GM23338 (cell line): ENCODE measurements at regions not wholly inside any gene's neighbourhood (a gene's known extent, or its start where the extent isn't known, plus 50 kb on each side); places are given as distances from the start of the nearest gene placed in this dataset.

Source experiments
- ATAC-seq: fragments of 200-7000 bp; cut with Tn5 transposase; 3 replicates; pipeline ENCODE4 v1.9.1; 2020
- DNase-seq: peaks from one replicate; pipeline ENCODE4 v3.0.0-alpha.2; 2015; ENCODE audit warnings: low spot score
- H2AFZ ChIP-seq: fragments of 200-600 bp; sonication (generic); 2 replicates; pipeline ENCODE4 v1.8.0; 2016; ENCODE audit warnings: antibody characterized with exemption, mild to moderate bottlenecking, moderate library complexity
- H3F3A ChIP-seq: fragments of 200-600 bp; sonication (generic); replicated peaks from 2 replicates; pipeline ENCODE4 v1.8.0; 2017; ENCODE audit warnings: antibody characterized with exemption, mixed run types, low read depth
- H3K27ac ChIP-seq: fragments of 200-600 bp; sonication (generic); 2 replicates; pipeline ENCODE4 v1.6.1; 2016; ENCODE audit warnings: low read depth
- H3K27me3 ChIP-seq: fragments of 200-600 bp; sonication (generic); 2 replicates; pipeline ENCODE4 v1.8.0; 2016; ENCODE audit warnings: mild to moderate bottlenecking, mixed run types, moderate library complexity; ENCODE audit not compliant: insufficient read depth
- H3K36me3 ChIP-seq: fragments of 200-600 bp; sonication (generic); 2 replicates; pipeline ENCODE4 v1.8.0; 2016; ENCODE audit warnings: mild to moderate bottlenecking; ENCODE audit not compliant: insufficient read depth
- H3K4me1 ChIP-seq: fragments of 200-600 bp; sonication (generic); 2 replicates; pipeline ENCODE4 v1.8.0; 2016; ENCODE audit warnings: mild to moderate bottlenecking, moderate library complexity; ENCODE audit not compliant: insufficient read depth
- H3K4me2 ChIP-seq: fragments of 200-600 bp; sonication (generic); 2 replicates; pipeline ENCODE4 v1.7.1; 2017; ENCODE audit warnings: mixed run types
- H3K4me3 ChIP-seq: fragments of 200-600 bp; sonication (generic); 2 replicates; pipeline ENCODE4 v1.6.1; 2016; ENCODE audit warnings: mixed run types
- H3K79me2 ChIP-seq: fragments of 200-600 bp; sonication (generic); replicated peaks from 2 replicates; pipeline ENCODE4 v1.8.0; 2017; ENCODE audit warnings: mild to moderate bottlenecking; ENCODE audit not compliant: insufficient read depth
- H3K9me2 ChIP-seq: fragments of 200-600 bp; sonication (generic); 2 replicates; pipeline ENCODE4 v1.8.0; 2017; ENCODE audit not compliant: insufficient read depth
- H4K20me1 ChIP-seq: fragments of 200-600 bp; sonication (generic); replicated peaks from 2 replicates; pipeline ENCODE4 v1.8.0; 2017; ENCODE audit warnings: mild to moderate bottlenecking; ENCODE audit not compliant: insufficient read depth
- H3K27ac Mint-ChIP-seq: 2 replicates; pipeline ENCODE4 v1.8.0; 2020; ENCODE audit warnings: inconsistent platforms, mild to moderate bottlenecking, moderate library complexity, mixed read lengths
- H3K27me3 Mint-ChIP-seq: 3 replicates; pipeline ENCODE4 v1.8.0; 2022; ENCODE audit warnings: low read depth, mild to moderate bottlenecking, moderate library complexity, mixed read lengths, inconsistent platforms; ENCODE audit not compliant: insufficient read depth, poor library complexity
- H3K36me3 Mint-ChIP-seq: 3 replicates; pipeline ENCODE4 v1.8.0; 2021; ENCODE audit warnings: low read depth, mild to moderate bottlenecking, inconsistent platforms, moderate library complexity, mixed read lengths
- H3K4me1 Mint-ChIP-seq: 3 replicates; pipeline ENCODE4 v1.8.0; 2020; ENCODE audit warnings: mild to moderate bottlenecking, inconsistent platforms, mixed read lengths
- H3K4me3 Mint-ChIP-seq: 3 replicates; pipeline ENCODE4 v1.8.0; 2021; ENCODE audit warnings: moderate library complexity, mild to moderate bottlenecking, inconsistent platforms, mixed read lengths
- H3K9me3 Mint-ChIP-seq: 3 replicates; pipeline ENCODE4 v1.8.0; 2020; ENCODE audit warnings: moderate library complexity, mild to moderate bottlenecking, inconsistent platforms, mixed read lengths
- CREB1 ChIP-seq: fragments of 250-450 bp; sonication (Bioruptor Pico); IDR thresholded peaks from 2 replicates; pipeline ENCODE4 v1.5.0; 2020; ENCODE audit warnings: low read depth, mild to moderate bottlenecking, moderate library complexity
- EZH2 ChIP-seq: fragments of 200-600 bp; sonication (generic); IDR thresholded peaks from one replicate; pipeline ENCODE4 v1.8.0; 2017; ENCODE audit warnings: antibody characterized with exemption, mild to moderate bottlenecking, low read depth; ENCODE audit not compliant: unreplicated experiment
- JUNB ChIP-seq: IDR thresholded peaks from one replicate; pipeline ENCODE4 v1.6.1; 2016; ENCODE audit warnings: antibody characterized with exemption; ENCODE audit not compliant: unreplicated experiment
- NANOG ChIP-seq: IDR thresholded peaks from 2 replicates; pipeline ENCODE4 v1.6.1; 2016; ENCODE audit warnings: antibody characterized with exemption, borderline replicate concordance
- REST ChIP-seq: IDR thresholded peaks from one replicate; pipeline ENCODE4 v1.6.1; 2018; ENCODE audit warnings: antibody characterized with exemption; ENCODE audit not compliant: unreplicated experiment
- STAT1 ChIP-seq: IDR thresholded peaks from one replicate; pipeline ENCODE4 v1.6.1; 2016; ENCODE audit warnings: antibody characterized with exemption; ENCODE audit not compliant: unreplicated experiment
- ZNF114 ChIP-seq: fragments of 250-450 bp; sonication (Bioruptor Pico); IDR thresholded peaks from 2 replicates; pipeline ENCODE4 v1.5.0; 2020; ENCODE audit warnings: mild to moderate bottlenecking, moderate library complexity
- ZNF331 ChIP-seq: fragments of 250-450 bp; sonication (Bioruptor Pico); IDR thresholded peaks from 2 replicates; pipeline ENCODE4 v1.5.0; 2020; ENCODE audit warnings: low read depth, mild to moderate bottlenecking, moderate library complexity
- TF ChIP-seq, protein P1 (sequence below): fragments of 250-450 bp; sonication (Bioruptor Pico); IDR thresholded peaks from 2 replicates; pipeline ENCODE4 v1.5.0; 2020; ENCODE audit warnings: mild to moderate bottlenecking, moderate library complexity
- TF ChIP-seq, protein P2 (sequence below), 2 experiments: fragments of 200-600 bp in 1 of 2; sonication (generic) in 1 of 2; conservative IDR thresholded peaks; 2 replicates each; pipeline versions ENCODE4 v1.5.1 to v1.6.1; 2016 to 2017; ENCODE audit warnings: antibody characterized with exemption in 2 of 2, low read depth in 2 of 2, mild to moderate bottlenecking in 2 of 2, moderate library complexity in 1 of 2

GRCh38 chr3:187985647-187986046 lies 168.3 kb upstream of the LPP start (continued):
- no peak for TF ChIP-seq REST
- no peak for TF ChIP-seq ZNF331 (CRISPR knock-in tag)
- TF ChIP-seq STAT1 = no peak
- TF ChIP-seq, protein P1, sequence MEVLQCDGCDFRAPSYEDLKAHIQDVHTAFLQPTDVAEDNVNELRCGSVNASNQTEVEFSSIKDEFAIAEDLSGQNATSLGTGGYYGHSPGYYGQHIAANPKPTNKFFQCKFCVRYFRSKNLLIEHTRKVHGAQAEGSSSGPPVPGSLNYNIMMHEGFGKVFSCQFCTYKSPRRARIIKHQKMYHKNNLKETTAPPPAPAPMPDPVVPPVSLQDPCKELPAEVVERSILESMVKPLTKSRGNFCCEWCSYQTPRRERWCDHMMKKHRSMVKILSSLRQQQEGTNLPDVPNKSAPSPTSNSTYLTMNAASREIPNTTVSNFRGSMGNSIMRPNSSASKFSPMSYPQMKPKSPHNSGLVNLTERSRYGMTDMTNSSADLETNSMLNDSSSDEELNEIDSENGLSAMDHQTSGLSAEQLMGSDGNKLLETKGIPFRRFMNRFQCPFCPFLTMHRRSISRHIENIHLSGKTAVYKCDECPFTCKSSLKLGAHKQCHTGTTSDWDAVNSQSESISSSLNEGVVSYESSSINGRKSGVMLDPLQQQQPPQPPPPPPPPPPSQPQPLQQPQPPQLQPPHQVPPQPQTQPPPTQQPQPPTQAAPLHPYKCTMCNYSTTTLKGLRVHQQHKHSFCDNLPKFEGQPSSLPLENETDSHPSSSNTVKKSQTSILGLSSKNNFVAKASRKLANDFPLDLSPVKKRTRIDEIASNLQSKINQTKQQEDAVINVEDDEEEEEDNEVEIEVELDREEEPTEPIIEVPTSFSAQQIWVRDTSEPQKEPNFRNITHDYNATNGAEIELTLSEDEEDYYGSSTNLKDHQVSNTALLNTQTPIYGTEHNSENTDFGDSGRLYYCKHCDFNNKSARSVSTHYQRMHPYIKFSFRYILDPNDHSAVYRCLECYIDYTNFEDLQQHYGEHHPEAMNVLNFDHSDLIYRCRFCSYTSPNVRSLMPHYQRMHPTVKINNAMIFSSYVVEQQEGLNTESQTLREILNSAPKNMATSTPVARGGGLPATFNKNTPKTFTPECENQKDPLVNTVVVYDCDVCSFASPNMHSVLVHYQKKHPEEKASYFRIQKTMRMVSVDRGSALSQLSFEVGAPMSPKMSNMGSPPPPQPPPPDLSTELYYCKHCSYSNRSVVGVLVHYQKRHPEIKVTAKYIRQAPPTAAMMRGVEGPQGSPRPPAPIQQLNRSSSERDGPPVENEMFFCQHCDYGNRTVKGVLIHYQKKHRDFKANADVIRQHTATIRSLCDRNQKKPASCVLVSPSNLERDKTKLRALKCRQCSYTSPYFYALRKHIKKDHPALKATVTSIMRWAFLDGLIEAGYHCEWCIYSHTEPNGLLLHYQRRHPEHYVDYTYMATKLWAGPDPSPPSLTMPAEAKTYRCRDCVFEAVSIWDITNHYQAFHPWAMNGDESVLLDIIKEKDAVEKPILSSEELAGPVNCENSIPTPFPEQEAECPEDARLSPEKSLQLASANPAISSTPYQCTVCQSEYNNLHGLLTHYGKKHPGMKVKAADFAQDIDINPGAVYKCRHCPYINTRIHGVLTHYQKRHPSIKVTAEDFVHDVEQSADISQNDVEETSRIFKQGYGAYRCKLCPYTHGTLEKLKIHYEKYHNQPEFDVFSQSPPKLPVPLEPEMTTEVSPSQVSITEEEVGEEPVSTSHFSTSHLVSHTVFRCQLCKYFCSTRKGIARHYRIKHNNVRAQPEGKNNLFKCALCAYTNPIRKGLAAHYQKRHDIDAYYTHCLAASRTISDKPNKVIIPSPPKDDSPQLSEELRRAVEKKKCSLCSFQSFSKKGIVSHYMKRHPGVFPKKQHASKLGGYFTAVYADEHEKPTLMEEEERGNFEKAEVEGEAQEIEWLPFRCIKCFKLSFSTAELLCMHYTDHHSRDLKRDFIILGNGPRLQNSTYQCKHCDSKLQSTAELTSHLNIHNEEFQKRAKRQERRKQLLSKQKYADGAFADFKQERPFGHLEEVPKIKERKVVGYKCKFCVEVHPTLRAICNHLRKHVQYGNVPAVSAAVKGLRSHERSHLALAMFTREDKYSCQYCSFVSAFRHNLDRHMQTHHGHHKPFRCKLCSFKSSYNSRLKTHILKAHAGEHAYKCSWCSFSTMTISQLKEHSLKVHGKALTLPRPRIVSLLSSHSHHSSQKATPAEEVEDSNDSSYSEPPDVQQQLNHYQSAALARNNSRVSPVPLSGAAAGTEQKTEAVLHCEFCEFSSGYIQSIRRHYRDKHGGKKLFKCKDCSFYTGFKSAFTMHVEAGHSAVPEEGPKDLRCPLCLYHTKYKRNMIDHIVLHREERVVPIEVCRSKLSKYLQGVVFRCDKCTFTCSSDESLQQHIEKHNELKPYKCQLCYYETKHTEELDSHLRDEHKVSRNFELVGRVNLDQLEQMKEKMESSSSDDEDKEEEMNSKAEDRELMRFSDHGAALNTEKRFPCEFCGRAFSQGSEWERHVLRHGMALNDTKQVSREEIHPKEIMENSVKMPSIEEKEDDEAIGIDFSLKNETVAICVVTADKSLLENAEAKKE (CRISPR knock-in tag) = no peak
- TF ChIP-seq JUNB = no peak
- TF ChIP-seq EZH2 = no peak

GRCh38 chr3:187986514-187986934 lies 167.4 kb upstream of the LPP start:
- no peak overlapping the region for H3K27ac ChIP-seq
- ATAC-seq = no peak
- H3K4me2 ChIP-seq = no peak overlapping the region
- no peak for TF ChIP-seq ZNF331 (CRISPR knock-in tag)
- no peak for TF ChIP-seq ZNF114 (CRISPR knock-in tag)
- TF ChIP-seq, protein P2, sequence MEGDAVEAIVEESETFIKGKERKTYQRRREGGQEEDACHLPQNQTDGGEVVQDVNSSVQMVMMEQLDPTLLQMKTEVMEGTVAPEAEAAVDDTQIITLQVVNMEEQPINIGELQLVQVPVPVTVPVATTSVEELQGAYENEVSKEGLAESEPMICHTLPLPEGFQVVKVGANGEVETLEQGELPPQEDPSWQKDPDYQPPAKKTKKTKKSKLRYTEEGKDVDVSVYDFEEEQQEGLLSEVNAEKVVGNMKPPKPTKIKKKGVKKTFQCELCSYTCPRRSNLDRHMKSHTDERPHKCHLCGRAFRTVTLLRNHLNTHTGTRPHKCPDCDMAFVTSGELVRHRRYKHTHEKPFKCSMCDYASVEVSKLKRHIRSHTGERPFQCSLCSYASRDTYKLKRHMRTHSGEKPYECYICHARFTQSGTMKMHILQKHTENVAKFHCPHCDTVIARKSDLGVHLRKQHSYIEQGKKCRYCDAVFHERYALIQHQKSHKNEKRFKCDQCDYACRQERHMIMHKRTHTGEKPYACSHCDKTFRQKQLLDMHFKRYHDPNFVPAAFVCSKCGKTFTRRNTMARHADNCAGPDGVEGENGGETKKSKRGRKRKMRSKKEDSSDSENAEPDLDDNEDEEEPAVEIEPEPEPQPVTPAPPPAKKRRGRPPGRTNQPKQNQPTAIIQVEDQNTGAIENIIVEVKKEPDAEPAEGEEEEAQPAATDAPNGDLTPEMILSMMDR (conservative IDR thresholded peaks at IDR 0.05; ENCODE audit: low read depth in 2 of 2) = no peak
- TF ChIP-seq CREB1 (CRISPR knock-in tag) = no peak
- TF ChIP-seq EZH2 = no peak
- no peak for TF ChIP-seq NANOG
- TF ChIP-seq STAT1 = no peak

More at GRCh38 chr3:187986514-187986934, 167.4 kb upstream of the LPP start:
- H3K9me2 ChIP-seq = peaks cover 4% of the 10 kb centered on the region
- H3K4me3 ChIP-seq = no peak overlapping the region
- peak overlapping the region; percentile 5; the same call in 1 of the 2 replicates for H2AFZ ChIP-seq
- H3K27me3 ChIP-seq = no peaks in the 10 kb centered on the region
- Mint-ChIP-seq H3K4me1 (peaks cover 22% of the 10 kb centered on the region), H3K27ac (no peak overlapping the region), H3K4me3 (no peak overlapping the region), H3K27me3 (peaks cover 4% of the 10 kb centered on the region), H3K9me3 (no peaks in the 10 kb centered on the region), H3K36me3 (no peaks in the 10 kb centered on the region)
- DNase-seq = no peak
- H3K4me1 ChIP-seq = peaks cover 15% of the 10 kb centered on the region
- H4K20me1 ChIP-seq = no peaks in the 10 kb centered on the region
- H3K79me2 ChIP-seq = no peaks in the 10 kb centered on the region
- H3K36me3 ChIP-seq = no peaks in the 10 kb centered on the region
- 0 out of 2 replicates have a peak, but pooled peaks cover 3% of the 10 kb centered on the region for H3F3A ChIP-seq
